ENCODE measurements at regions not wholly inside any gene's neighbourhood (a gene's known extent, or its start where the extent isn't known, plus 50 kb on each side); places are given as distances from the start of the nearest gene placed in this dataset.
A peak's percentile ranks its signal among the peaks of the same experiment; 100 is the strongest.

DNA sequence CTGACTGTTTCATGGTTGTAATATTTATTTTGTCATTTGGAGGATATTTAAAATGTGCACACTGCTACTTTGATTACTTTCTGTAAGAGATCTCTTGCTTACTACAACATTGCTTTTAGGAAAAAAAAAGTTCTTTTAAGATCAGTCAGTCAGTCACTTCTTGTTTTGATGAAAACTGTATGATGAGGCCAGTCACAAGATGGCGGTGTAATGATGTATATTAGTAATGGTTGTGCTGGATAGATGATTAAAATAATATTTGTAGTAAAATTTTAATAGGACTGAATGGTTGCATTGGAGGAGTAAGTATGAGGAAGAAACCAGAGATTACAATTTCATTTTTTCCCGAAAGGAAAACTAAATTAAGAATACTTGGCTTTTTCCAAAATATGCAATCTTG is 2411.1 kb downstream of the PCDH9 start:
- Histone ChIP-seq H3K9me2 (ENCODE audit: insufficient read depth) (no peaks in the 10 kb centered on the region), H3K36me3 (ENCODE audit: insufficient read depth) (no peaks in the 10 kb centered on the region), H3K4me3 (no peak overlapping the region), H3K27me3 (ENCODE audit: insufficient read depth) (no peaks in the 10 kb centered on the region), H3K79me2 (replicated peaks; ENCODE audit: insufficient read depth) (no peaks in the 10 kb centered on the region), H4K20me1 (replicated peaks; ENCODE audit: insufficient read depth) (no peaks in the 10 kb centered on the region), H3F3A (replicated peaks; ENCODE audit: low read depth) (no peaks in the 10 kb centered on the region), H3K4me1 (ENCODE audit: insufficient read depth) (no peaks in the 10 kb centered on the region), H2AFZ (no peak overlapping the region), H3K4me2 (no peak overlapping the region), H3K27ac (ENCODE audit: low read depth) (no peak overlapping the region)
- H3K4me3 Mint-ChIP-seq, result no peak overlapping the region
- H3K27ac Mint-ChIP-seq, result no peak overlapping the region
- H3K36me3 Mint-ChIP-seq (ENCODE audit: low read depth), result no peaks in the 10 kb centered on the region
- H3K27me3 Mint-ChIP-seq (ENCODE audit: insufficient read depth, low read depth, poor library complexity), result no peaks in the 10 kb centered on the region
- TF ChIP-seq, protein P1, sequence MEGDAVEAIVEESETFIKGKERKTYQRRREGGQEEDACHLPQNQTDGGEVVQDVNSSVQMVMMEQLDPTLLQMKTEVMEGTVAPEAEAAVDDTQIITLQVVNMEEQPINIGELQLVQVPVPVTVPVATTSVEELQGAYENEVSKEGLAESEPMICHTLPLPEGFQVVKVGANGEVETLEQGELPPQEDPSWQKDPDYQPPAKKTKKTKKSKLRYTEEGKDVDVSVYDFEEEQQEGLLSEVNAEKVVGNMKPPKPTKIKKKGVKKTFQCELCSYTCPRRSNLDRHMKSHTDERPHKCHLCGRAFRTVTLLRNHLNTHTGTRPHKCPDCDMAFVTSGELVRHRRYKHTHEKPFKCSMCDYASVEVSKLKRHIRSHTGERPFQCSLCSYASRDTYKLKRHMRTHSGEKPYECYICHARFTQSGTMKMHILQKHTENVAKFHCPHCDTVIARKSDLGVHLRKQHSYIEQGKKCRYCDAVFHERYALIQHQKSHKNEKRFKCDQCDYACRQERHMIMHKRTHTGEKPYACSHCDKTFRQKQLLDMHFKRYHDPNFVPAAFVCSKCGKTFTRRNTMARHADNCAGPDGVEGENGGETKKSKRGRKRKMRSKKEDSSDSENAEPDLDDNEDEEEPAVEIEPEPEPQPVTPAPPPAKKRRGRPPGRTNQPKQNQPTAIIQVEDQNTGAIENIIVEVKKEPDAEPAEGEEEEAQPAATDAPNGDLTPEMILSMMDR (conservative IDR thresholded peaks at IDR 0.05; ENCODE audit: low read depth in 2 of 2), result peak in 1 of 2 experiments; percentile 17; a peak in 1 of 4 replicates
- TF ChIP-seq, protein P2, sequence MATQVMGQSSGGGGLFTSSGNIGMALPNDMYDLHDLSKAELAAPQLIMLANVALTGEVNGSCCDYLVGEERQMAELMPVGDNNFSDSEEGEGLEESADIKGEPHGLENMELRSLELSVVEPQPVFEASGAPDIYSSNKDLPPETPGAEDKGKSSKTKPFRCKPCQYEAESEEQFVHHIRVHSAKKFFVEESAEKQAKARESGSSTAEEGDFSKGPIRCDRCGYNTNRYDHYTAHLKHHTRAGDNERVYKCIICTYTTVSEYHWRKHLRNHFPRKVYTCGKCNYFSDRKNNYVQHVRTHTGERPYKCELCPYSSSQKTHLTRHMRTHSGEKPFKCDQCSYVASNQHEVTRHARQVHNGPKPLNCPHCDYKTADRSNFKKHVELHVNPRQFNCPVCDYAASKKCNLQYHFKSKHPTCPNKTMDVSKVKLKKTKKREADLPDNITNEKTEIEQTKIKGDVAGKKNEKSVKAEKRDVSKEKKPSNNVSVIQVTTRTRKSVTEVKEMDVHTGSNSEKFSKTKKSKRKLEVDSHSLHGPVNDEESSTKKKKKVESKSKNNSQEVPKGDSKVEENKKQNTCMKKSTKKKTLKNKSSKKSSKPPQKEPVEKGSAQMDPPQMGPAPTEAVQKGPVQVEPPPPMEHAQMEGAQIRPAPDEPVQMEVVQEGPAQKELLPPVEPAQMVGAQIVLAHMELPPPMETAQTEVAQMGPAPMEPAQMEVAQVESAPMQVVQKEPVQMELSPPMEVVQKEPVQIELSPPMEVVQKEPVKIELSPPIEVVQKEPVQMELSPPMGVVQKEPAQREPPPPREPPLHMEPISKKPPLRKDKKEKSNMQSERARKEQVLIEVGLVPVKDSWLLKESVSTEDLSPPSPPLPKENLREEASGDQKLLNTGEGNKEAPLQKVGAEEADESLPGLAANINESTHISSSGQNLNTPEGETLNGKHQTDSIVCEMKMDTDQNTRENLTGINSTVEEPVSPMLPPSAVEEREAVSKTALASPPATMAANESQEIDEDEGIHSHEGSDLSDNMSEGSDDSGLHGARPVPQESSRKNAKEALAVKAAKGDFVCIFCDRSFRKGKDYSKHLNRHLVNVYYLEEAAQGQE (IDR thresholded peaks at IDR 0.05; ENCODE audit: unreplicated experiment), result no peak
- no peak for ATAC-seq
- DNase-seq (ENCODE audit: low spot score), result no peak
- H3K9me3 Mint-ChIP-seq, result no peaks in the 10 kb centered on the region
- no peaks in the 10 kb centered on the region for H3K4me1 Mint-ChIP-seq

DNA sequence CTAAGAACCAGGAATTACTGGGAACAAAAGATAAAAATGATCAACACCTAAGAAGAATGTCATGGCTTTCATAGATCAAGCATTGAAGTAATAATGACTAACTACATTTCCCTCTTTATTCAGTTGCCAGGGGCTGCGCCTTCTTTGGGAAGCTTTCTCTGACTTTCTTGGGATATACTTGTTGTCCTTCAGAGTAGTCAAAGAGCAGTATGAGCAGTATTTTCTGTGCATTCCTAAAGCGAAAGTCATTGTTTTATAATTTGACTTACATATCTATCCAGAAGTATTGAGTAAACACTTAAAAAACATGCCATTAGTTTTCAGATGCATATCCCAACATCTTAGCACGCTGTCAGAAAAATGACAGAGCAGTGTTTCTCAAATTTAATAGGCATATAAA is 2412.4 kb downstream of the PCDH9 start:
- Histone ChIP-seq H3K27ac (ENCODE audit: low read depth) (no peak overlapping the region), H3F3A (replicated peaks; ENCODE audit: low read depth) (no peaks in the 10 kb centered on the region), H3K36me3 (ENCODE audit: insufficient read depth) (no peaks in the 10 kb centered on the region), H3K9me2 (ENCODE audit: insufficient read depth) (no peaks in the 10 kb centered on the region), H2AFZ (no peak overlapping the region), H3K4me2 (no peak overlapping the region), H3K4me3 (no peak overlapping the region), H3K79me2 (replicated peaks; ENCODE audit: insufficient read depth) (no peaks in the 10 kb centered on the region), H3K27me3 (ENCODE audit: insufficient read depth) (no peaks in the 10 kb centered on the region), H3K4me1 (ENCODE audit: insufficient read depth) (no peaks in the 10 kb centered on the region), H4K20me1 (replicated peaks; ENCODE audit: insufficient read depth) (no peaks in the 10 kb centered on the region)
- no peaks in the 10 kb centered on the region for H3K4me1 Mint-ChIP-seq
- H3K9me3 Mint-ChIP-seq, result no peaks in the 10 kb centered on the region
- ATAC-seq (no peak), DNase-seq (ENCODE audit: low spot score) (no peak)
- no peak overlapping the region for H3K4me3 Mint-ChIP-seq
- H3K27me3 Mint-ChIP-seq (ENCODE audit: insufficient read depth, low read depth, poor library complexity), result no peaks in the 10 kb centered on the region
- no peaks in the 10 kb centered on the region for H3K36me3 Mint-ChIP-seq (ENCODE audit: low read depth)
- no peak overlapping the region for H3K27ac Mint-ChIP-seq
- TF ChIP-seq CREB1 (CRISPR knock-in tag; IDR thresholded peaks at IDR 0.05; ENCODE audit: low read depth) (no peak), ZNF114 (CRISPR knock-in tag; IDR thresholded peaks at IDR 0.05) (no peak)
- TF ChIP-seq, protein P3, sequence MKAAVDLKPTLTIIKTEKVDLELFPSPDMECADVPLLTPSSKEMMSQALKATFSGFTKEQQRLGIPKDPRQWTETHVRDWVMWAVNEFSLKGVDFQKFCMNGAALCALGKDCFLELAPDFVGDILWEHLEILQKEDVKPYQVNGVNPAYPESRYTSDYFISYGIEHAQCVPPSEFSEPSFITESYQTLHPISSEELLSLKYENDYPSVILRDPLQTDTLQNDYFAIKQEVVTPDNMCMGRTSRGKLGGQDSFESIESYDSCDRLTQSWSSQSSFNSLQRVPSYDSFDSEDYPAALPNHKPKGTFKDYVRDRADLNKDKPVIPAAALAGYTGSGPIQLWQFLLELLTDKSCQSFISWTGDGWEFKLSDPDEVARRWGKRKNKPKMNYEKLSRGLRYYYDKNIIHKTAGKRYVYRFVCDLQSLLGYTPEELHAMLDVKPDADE (IDR thresholded peaks at IDR 0.05), result no peak
- TF ChIP-seq, protein P1 (conservative IDR thresholded peaks at IDR 0.05; ENCODE audit: low read depth in 2 of 2), result no peak
- TF ChIP-seq, protein P4, sequence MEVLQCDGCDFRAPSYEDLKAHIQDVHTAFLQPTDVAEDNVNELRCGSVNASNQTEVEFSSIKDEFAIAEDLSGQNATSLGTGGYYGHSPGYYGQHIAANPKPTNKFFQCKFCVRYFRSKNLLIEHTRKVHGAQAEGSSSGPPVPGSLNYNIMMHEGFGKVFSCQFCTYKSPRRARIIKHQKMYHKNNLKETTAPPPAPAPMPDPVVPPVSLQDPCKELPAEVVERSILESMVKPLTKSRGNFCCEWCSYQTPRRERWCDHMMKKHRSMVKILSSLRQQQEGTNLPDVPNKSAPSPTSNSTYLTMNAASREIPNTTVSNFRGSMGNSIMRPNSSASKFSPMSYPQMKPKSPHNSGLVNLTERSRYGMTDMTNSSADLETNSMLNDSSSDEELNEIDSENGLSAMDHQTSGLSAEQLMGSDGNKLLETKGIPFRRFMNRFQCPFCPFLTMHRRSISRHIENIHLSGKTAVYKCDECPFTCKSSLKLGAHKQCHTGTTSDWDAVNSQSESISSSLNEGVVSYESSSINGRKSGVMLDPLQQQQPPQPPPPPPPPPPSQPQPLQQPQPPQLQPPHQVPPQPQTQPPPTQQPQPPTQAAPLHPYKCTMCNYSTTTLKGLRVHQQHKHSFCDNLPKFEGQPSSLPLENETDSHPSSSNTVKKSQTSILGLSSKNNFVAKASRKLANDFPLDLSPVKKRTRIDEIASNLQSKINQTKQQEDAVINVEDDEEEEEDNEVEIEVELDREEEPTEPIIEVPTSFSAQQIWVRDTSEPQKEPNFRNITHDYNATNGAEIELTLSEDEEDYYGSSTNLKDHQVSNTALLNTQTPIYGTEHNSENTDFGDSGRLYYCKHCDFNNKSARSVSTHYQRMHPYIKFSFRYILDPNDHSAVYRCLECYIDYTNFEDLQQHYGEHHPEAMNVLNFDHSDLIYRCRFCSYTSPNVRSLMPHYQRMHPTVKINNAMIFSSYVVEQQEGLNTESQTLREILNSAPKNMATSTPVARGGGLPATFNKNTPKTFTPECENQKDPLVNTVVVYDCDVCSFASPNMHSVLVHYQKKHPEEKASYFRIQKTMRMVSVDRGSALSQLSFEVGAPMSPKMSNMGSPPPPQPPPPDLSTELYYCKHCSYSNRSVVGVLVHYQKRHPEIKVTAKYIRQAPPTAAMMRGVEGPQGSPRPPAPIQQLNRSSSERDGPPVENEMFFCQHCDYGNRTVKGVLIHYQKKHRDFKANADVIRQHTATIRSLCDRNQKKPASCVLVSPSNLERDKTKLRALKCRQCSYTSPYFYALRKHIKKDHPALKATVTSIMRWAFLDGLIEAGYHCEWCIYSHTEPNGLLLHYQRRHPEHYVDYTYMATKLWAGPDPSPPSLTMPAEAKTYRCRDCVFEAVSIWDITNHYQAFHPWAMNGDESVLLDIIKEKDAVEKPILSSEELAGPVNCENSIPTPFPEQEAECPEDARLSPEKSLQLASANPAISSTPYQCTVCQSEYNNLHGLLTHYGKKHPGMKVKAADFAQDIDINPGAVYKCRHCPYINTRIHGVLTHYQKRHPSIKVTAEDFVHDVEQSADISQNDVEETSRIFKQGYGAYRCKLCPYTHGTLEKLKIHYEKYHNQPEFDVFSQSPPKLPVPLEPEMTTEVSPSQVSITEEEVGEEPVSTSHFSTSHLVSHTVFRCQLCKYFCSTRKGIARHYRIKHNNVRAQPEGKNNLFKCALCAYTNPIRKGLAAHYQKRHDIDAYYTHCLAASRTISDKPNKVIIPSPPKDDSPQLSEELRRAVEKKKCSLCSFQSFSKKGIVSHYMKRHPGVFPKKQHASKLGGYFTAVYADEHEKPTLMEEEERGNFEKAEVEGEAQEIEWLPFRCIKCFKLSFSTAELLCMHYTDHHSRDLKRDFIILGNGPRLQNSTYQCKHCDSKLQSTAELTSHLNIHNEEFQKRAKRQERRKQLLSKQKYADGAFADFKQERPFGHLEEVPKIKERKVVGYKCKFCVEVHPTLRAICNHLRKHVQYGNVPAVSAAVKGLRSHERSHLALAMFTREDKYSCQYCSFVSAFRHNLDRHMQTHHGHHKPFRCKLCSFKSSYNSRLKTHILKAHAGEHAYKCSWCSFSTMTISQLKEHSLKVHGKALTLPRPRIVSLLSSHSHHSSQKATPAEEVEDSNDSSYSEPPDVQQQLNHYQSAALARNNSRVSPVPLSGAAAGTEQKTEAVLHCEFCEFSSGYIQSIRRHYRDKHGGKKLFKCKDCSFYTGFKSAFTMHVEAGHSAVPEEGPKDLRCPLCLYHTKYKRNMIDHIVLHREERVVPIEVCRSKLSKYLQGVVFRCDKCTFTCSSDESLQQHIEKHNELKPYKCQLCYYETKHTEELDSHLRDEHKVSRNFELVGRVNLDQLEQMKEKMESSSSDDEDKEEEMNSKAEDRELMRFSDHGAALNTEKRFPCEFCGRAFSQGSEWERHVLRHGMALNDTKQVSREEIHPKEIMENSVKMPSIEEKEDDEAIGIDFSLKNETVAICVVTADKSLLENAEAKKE (CRISPR knock-in tag; IDR thresholded peaks at IDR 0.05), result no peak

All from GM23338 (cell line).